ENCODE measurements at regions not wholly inside any gene's neighbourhood (a gene's known extent, or its start where the extent isn't known, plus 50 kb on each side); places are given as distances from the start of the nearest gene placed in this dataset.

DNA sequence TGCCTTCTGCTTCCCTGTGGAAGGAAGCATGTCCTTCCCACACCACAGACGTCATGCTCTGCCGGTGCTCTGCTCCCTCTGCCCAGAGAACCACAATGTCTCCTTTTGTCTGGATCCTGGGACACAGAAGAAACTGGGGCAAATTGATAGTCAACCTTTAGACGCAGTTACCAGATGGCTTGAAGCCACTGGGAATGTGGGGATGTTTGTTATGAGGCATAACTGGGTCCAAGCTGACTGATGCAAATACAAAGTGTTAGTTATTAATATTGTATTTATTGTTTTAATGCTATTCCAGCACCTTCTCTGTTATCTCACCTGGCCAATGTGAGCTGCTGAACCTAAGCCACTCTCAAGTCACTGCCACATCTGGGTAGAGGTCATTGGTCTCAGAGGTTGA is 322.2 kb downstream of the SHANK2 start (continued):
- TF ChIP-seq, protein P1, sequence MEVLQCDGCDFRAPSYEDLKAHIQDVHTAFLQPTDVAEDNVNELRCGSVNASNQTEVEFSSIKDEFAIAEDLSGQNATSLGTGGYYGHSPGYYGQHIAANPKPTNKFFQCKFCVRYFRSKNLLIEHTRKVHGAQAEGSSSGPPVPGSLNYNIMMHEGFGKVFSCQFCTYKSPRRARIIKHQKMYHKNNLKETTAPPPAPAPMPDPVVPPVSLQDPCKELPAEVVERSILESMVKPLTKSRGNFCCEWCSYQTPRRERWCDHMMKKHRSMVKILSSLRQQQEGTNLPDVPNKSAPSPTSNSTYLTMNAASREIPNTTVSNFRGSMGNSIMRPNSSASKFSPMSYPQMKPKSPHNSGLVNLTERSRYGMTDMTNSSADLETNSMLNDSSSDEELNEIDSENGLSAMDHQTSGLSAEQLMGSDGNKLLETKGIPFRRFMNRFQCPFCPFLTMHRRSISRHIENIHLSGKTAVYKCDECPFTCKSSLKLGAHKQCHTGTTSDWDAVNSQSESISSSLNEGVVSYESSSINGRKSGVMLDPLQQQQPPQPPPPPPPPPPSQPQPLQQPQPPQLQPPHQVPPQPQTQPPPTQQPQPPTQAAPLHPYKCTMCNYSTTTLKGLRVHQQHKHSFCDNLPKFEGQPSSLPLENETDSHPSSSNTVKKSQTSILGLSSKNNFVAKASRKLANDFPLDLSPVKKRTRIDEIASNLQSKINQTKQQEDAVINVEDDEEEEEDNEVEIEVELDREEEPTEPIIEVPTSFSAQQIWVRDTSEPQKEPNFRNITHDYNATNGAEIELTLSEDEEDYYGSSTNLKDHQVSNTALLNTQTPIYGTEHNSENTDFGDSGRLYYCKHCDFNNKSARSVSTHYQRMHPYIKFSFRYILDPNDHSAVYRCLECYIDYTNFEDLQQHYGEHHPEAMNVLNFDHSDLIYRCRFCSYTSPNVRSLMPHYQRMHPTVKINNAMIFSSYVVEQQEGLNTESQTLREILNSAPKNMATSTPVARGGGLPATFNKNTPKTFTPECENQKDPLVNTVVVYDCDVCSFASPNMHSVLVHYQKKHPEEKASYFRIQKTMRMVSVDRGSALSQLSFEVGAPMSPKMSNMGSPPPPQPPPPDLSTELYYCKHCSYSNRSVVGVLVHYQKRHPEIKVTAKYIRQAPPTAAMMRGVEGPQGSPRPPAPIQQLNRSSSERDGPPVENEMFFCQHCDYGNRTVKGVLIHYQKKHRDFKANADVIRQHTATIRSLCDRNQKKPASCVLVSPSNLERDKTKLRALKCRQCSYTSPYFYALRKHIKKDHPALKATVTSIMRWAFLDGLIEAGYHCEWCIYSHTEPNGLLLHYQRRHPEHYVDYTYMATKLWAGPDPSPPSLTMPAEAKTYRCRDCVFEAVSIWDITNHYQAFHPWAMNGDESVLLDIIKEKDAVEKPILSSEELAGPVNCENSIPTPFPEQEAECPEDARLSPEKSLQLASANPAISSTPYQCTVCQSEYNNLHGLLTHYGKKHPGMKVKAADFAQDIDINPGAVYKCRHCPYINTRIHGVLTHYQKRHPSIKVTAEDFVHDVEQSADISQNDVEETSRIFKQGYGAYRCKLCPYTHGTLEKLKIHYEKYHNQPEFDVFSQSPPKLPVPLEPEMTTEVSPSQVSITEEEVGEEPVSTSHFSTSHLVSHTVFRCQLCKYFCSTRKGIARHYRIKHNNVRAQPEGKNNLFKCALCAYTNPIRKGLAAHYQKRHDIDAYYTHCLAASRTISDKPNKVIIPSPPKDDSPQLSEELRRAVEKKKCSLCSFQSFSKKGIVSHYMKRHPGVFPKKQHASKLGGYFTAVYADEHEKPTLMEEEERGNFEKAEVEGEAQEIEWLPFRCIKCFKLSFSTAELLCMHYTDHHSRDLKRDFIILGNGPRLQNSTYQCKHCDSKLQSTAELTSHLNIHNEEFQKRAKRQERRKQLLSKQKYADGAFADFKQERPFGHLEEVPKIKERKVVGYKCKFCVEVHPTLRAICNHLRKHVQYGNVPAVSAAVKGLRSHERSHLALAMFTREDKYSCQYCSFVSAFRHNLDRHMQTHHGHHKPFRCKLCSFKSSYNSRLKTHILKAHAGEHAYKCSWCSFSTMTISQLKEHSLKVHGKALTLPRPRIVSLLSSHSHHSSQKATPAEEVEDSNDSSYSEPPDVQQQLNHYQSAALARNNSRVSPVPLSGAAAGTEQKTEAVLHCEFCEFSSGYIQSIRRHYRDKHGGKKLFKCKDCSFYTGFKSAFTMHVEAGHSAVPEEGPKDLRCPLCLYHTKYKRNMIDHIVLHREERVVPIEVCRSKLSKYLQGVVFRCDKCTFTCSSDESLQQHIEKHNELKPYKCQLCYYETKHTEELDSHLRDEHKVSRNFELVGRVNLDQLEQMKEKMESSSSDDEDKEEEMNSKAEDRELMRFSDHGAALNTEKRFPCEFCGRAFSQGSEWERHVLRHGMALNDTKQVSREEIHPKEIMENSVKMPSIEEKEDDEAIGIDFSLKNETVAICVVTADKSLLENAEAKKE (CRISPR knock-in tag; IDR thresholded peaks at IDR 0.05), result no peak
- TF ChIP-seq ZNF331 (CRISPR knock-in tag; IDR thresholded peaks at IDR 0.05; ENCODE audit: low read depth), result no peak

DNA sequence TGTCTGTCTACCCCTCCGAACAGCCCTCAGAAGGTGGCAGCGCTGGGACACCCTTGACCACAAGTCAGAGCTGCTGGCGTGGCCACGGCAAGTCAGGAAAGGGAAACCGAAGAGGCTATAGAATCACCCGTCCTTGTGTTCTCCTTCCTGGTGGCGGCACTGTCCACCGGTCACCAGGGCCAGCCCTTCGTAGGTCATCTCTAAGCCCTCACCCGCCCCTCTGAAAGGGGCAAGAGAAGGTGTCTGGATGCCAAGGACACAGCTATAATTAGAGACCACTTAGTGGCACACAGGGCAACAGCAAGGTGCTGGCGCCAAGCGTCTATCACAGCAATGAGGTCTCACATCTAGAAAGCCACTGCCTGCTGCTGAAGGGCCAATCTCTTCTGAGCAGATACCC is 320.9 kb downstream of the SHANK2 start:
- Histone ChIP-seq H3K4me1 (ENCODE audit: insufficient read depth) (peaks cover 11% of the 10 kb centered on the region), H2AFZ (no peak overlapping the region), H3F3A (replicated peaks; ENCODE audit: low read depth) (no peaks in the 10 kb centered on the region), H3K9me2 (ENCODE audit: insufficient read depth) (no peaks in the 10 kb centered on the region), H3K27ac (ENCODE audit: low read depth) (no peak overlapping the region), H3K27me3 (ENCODE audit: insufficient read depth) (no peaks in the 10 kb centered on the region), H4K20me1 (replicated peaks; ENCODE audit: insufficient read depth) (peaks cover 4% of the 10 kb centered on the region; the same call in 1 of the 2 replicates), H3K36me3 (ENCODE audit: insufficient read depth) (no peaks in the 10 kb centered on the region), H3K4me2 (no peak overlapping the region), H3K79me2 (replicated peaks; ENCODE audit: insufficient read depth) (peaks cover 7% of the 10 kb centered on the region), H3K4me3 (no peak overlapping the region)
- ATAC-seq, result no peak
- DNase-seq (ENCODE audit: low spot score), result no peak
- Mint-ChIP-seq H3K9me3 (peaks cover 24% of the 10 kb centered on the region), H3K27me3 (ENCODE audit: insufficient read depth, low read depth, poor library complexity) (peaks cover 9% of the 10 kb centered on the region), H3K4me1 (peaks cover 26% of the 10 kb centered on the region), H3K27ac (no peak overlapping the region), H3K4me3 (no peak overlapping the region), H3K36me3 (ENCODE audit: low read depth) (peaks cover 40% of the 10 kb centered on the region)
- no peak for TF ChIP-seq NANOG (IDR thresholded peaks at IDR 0.05; ENCODE audit: borderline replicate concordance)
- no peak for TF ChIP-seq POLR2AphosphoS5 (IDR thresholded peaks at IDR 0.05; ENCODE audit: low read depth)
- TF ChIP-seq STAT1 (IDR thresholded peaks at IDR 0.05; ENCODE audit: unreplicated experiment), result no peak
- TF ChIP-seq JUNB (IDR thresholded peaks at IDR 0.05; ENCODE audit: unreplicated experiment), result no peak
- TF ChIP-seq ZNF331 (CRISPR knock-in tag; IDR thresholded peaks at IDR 0.05; ENCODE audit: low read depth), result no peak
- TF ChIP-seq, protein P1 (CRISPR knock-in tag; IDR thresholded peaks at IDR 0.05), result no peak
- TF ChIP-seq EZH2phosphoT487 (IDR thresholded peaks at IDR 0.05; ENCODE audit: unreplicated experiment), result no peak
- TF ChIP-seq CREB1 (CRISPR knock-in tag; IDR thresholded peaks at IDR 0.05; ENCODE audit: low read depth), result no peak
- TF ChIP-seq ZNF114 (CRISPR knock-in tag; IDR thresholded peaks at IDR 0.05), result no peak
- no peak for TF ChIP-seq EZH2 (IDR thresholded peaks at IDR 0.05; ENCODE audit: low read depth, unreplicated experiment)

All from GM23338 (cell line).